ENCODE measurements at regions not wholly inside any gene's neighbourhood (a gene's known extent, or its start where the extent isn't known, plus 50 kb on each side); places are given as distances from the start of the nearest gene placed in this dataset.

GRCh38 chr10:42476101-42476500 is 162.3 kb downstream of the ZNF33B start:
- TF ChIP-seq POLR2AphosphoS5 (IDR thresholded peaks at IDR 0.05): no peak
- TF ChIP-seq, protein P1, sequence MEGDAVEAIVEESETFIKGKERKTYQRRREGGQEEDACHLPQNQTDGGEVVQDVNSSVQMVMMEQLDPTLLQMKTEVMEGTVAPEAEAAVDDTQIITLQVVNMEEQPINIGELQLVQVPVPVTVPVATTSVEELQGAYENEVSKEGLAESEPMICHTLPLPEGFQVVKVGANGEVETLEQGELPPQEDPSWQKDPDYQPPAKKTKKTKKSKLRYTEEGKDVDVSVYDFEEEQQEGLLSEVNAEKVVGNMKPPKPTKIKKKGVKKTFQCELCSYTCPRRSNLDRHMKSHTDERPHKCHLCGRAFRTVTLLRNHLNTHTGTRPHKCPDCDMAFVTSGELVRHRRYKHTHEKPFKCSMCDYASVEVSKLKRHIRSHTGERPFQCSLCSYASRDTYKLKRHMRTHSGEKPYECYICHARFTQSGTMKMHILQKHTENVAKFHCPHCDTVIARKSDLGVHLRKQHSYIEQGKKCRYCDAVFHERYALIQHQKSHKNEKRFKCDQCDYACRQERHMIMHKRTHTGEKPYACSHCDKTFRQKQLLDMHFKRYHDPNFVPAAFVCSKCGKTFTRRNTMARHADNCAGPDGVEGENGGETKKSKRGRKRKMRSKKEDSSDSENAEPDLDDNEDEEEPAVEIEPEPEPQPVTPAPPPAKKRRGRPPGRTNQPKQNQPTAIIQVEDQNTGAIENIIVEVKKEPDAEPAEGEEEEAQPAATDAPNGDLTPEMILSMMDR (IDR thresholded peaks at IDR 0.05 in 8 of 11, conservative IDR thresholded peaks at IDR 0.05 in 3 of 11): no peak
- no peak for TF ChIP-seq POLR2A (IDR thresholded peaks at IDR 0.05)
- peaks cover 0 to 18% (median 9%) of the 10 kb centered on the region in 7 donors for H3K27me3 ChIP-seq (replicated peaks in 1 of 7)
- H3K4me3 ChIP-seq: peak overlapping the region; percentile 24 to 64 (median 40)
- DNase-seq: no peak
- no peaks in the 10 kb centered on the region for H3K4me1 ChIP-seq
- WGBS, 5 donors: 8 to 40% (median 14%) methylated on average over 8 to 20 of the region's 20 CpGs
- H3K27ac ChIP-seq: peak overlapping the region in 7 of 8 donors; percentile 11 to 73 (median 53)
- H3K9me3 ChIP-seq: peaks cover 0 to 11% (median 0%) of the 10 kb centered on the region in 8 donors
- intact Hi-C loops (cut with DNase I; ENCODE audit: low total_unique reads): no loop called here
- no peaks in the 10 kb centered on the region for H3K36me3 ChIP-seq

- intact Hi-C loops (cut with DNase I; ENCODE audit: low total_unique reads): no loop called here
- peak; percentile 77 for DNase-seq
- peaks cover 0 to 11% (median 0%) of the 10 kb centered on the region in 8 donors for H3K9me3 ChIP-seq
- WGBS, 5 donors: 29 to 46% (median 33%) methylated on average over 23 to 52 of the region's 52 CpGs
- TF ChIP-seq POLR2A (IDR thresholded peaks at IDR 0.05): no peak
- peak; percentile 6 to 72 (median 70) for TF ChIP-seq POLR2AphosphoS5 (IDR thresholded peaks at IDR 0.05)
- TF ChIP-seq, protein P1 (IDR thresholded peaks at IDR 0.05 in 8 of 11, conservative IDR thresholded peaks at IDR 0.05 in 3 of 11): peak in 2 of 11 experiments; percentile 13 to 22
- H3K27ac ChIP-seq: peak overlapping the region in 7 of 8 donors; percentile 11 to 73 (median 53)
- no peaks in the 10 kb centered on the region for H3K4me1 ChIP-seq
- H3K4me3 ChIP-seq: peak overlapping the region; percentile 24 to 64 (median 40)
- no peaks in the 10 kb centered on the region for H3K36me3 ChIP-seq
- peaks cover 0 to 18% (median 9%) of the 10 kb centered on the region in 7 donors for H3K27me3 ChIP-seq (replicated peaks in 1 of 7)
Observed at GRCh38 chr10:42475168-42476098, 162.9 kb downstream of the ZNF33B start.

DNA sequence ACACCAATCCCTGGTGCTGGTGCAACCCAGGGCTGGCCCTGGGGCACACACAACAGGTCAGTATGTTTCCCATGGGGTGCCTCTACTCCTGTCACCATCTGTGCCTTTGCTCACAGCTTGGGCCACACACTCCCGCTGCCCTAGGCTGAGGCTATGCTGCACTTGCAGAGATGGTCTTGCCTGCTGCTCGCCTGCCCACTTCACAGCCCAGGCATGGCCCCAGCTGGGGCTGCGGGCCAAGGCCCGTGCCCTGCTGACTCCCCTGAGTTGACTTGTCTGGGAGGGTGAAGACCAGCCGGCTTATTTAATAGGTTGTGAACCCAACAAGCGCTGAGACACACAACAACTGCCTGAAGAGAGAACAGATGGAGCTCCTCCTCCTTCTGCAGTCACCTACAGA is 184.1 kb downstream of the ZNF33B start:
- no peaks in the 10 kb centered on the region for H3K4me1 ChIP-seq
- peaks cover 0 to 18% (median 0%) of the 10 kb centered on the region in 8 donors for H3K9me3 ChIP-seq
- no peak overlapping the region for H3K4me3 ChIP-seq
- TF ChIP-seq POLR2AphosphoS5 (IDR thresholded peaks at IDR 0.05): no peak
- TF ChIP-seq, protein P1 (IDR thresholded peaks at IDR 0.05 in 8 of 11, conservative IDR thresholded peaks at IDR 0.05 in 3 of 11): no peak
- TF ChIP-seq POLR2A (IDR thresholded peaks at IDR 0.05): no peak
- peaks cover 0 to 5% (median 0%) of the 10 kb centered on the region in 7 donors for H3K27me3 ChIP-seq (replicated peaks in 1 of 7)
- intact Hi-C loops (cut with DNase I; ENCODE audit: low total_unique reads): no loop called here
- H3K27ac ChIP-seq: no peak overlapping the region
- DNase-seq: no peak
- H3K36me3 ChIP-seq: no peaks in the 10 kb centered on the region
- 69 to 92% (median 78%) methylated on average over 2 to 6 of the region's 6 CpGs for WGBS, 5 donors

DNA sequence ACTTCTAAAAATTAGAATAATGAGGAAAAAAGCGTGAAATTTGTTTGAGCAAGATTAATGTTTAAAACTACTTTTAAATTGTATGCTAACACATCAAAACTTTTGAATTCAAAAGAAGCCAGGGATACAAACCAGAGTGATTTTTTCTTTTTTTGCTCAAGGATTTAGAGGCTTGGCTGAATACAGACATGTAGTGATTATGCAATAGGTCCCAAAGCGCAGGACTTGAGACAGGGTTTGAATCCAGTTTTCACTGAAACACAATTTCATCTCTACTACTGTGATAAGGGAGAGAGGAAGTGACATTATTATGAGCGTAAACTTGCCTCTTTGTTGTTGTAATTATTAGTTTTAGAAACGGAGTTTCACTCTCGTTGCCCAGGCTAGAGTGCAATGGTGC is 207.3 kb downstream of the ZNF33B start:
- no peak for TF ChIP-seq POLR2AphosphoS5 (IDR thresholded peaks at IDR 0.05)
- TF ChIP-seq, protein P1 (IDR thresholded peaks at IDR 0.05 in 8 of 11, conservative IDR thresholded peaks at IDR 0.05 in 3 of 11): no peak
- no peaks in the 10 kb centered on the region for H3K36me3 ChIP-seq
- H3K27ac ChIP-seq: no peak overlapping the region
- no peaks in the 10 kb centered on the region for H3K9me3 ChIP-seq
- no peak overlapping the region for H3K4me3 ChIP-seq
- WGBS, 5 donors: 81 to 88% (median 85%) methylated on average over 5 of the region's 5 CpGs
- H3K4me1 ChIP-seq: no peaks in the 10 kb centered on the region
- no peak for DNase-seq
- intact Hi-C loops (cut with DNase I; ENCODE audit: low total_unique reads): no loop called here
- no peaks in the 10 kb centered on the region for H3K27me3 ChIP-seq (replicated peaks in 1 of 7)
